GM20431 (cell line): ENCODE measurements at regions not wholly inside any gene's neighbourhood (a gene's known extent, or its start where the extent isn't known, plus 50 kb on each side); places are given as distances from the start of the nearest gene placed in this dataset.

Experiments
- in situ Hi-C: fragments of 300-500 bp; cut with MseI, MboI; formaldehyde crosslinking; loops from one replicate; pipeline ENCODE4 v1.15.0; 2020; ENCODE audit warnings: low sequenced_read_pairs; ENCODE audit not compliant: unreplicated experiment

GRCh38 chr6:19415605-19416326 is 421.4 kb upstream of the ID4 start:
- in situ Hi-C loops, result no loop called here

GRCh38 chr6:19416811-19417210 is 420.4 kb upstream of the ID4 start:
- in situ Hi-C loops, result no loop called here

GRCh38 chr6:19417713-19418112 is 419.5 kb upstream of the ID4 start:
- in situ Hi-C loops, result no loop called here

- in situ Hi-C loops, result no loop called here
Observed at GRCh38 chr6:19424853-19425252, 412.3 kb upstream of the ID4 start.

- in situ Hi-C loops, result no loop called here
Observed at GRCh38 chr6:19427548-19427947, 409.6 kb upstream of the ID4 start.

- in situ Hi-C loops, result no loop called here
Observed at GRCh38 chr6:19432966-19433498, 404.1 kb upstream of the ID4 start.

- in situ Hi-C loops, result no loop called here
Observed at GRCh38 chr6:19434065-19434464, 403.1 kb upstream of the ID4 start.

GRCh38 chr6:19435755-19436154 is 401.4 kb upstream of the ID4 start:
- in situ Hi-C loops, result no loop called here

GRCh38 chr6:19438566-19439353 is 398.4 kb upstream of the ID4 start:
- in situ Hi-C loops, result no loop called here

GRCh38 chr6:19440531-19440930 is 396.6 kb upstream of the ID4 start:
- in situ Hi-C loops, result no loop called here

GRCh38 chr6:19443411-19443810 is 393.8 kb upstream of the ID4 start:
- in situ Hi-C loops, result no loop called here

- in situ Hi-C loops, result no loop called here
Observed at GRCh38 chr6:19444041-19444440, 393.1 kb upstream of the ID4 start.

- in situ Hi-C loops, result no loop called here
Observed at GRCh38 chr6:19444481-19444880, 392.7 kb upstream of the ID4 start.

- in situ Hi-C loops, result no loop called here
Observed at GRCh38 chr6:19446570-19446969, 390.6 kb upstream of the ID4 start.

- in situ Hi-C loops, result no loop called here
Observed at GRCh38 chr6:19450651-19451050, 386.5 kb upstream of the ID4 start.

- in situ Hi-C loops, result no loop called here
Observed at GRCh38 chr6:19452495-19452894, 384.7 kb upstream of the ID4 start.

GRCh38 chr6:19454001-19454720 is 383.0 kb upstream of the ID4 start:
- in situ Hi-C loops, result no loop called here

GRCh38 chr6:19454721-19455392 is 382.3 kb upstream of the ID4 start:
- in situ Hi-C loops, result no loop called here

GRCh38 chr6:19463250-19463649 is 373.9 kb upstream of the ID4 start:
- in situ Hi-C loops, result no loop called here

GRCh38 chr6:19463925-19464324 is 373.2 kb upstream of the ID4 start:
- in situ Hi-C loops, result no loop called here
